Spinal cord (tissue), 9 donors: ENCODE measurements at regions not wholly inside any gene's neighbourhood (a gene's known extent, or its start where the extent isn't known, plus 50 kb on each side); places are given as distances from the start of the nearest gene placed in this dataset.

Experiments used
- DNase-seq, 6 donors: peaks; one replicate each; pipeline versions ENCODE4 v3.0.0 to v3.0.0-alpha.2; 2013 to 2015; ENCODE audit warnings: low spot score in 6 of 6, low read depth in 4 of 6
- H3K27ac ChIP-seq: one replicate; pipeline ENCODE4 v1.5.1; 2013; ENCODE audit warnings: low read depth, low read length, control low read depth
- H3K27me3 ChIP-seq: one replicate; pipeline ENCODE4 v1.6.1; 2013; ENCODE audit warnings: low read length; ENCODE audit not compliant: control insufficient read depth, insufficient read depth
- H3K36me3 ChIP-seq: one replicate; pipeline ENCODE4 v1.6.1; 2013; ENCODE audit warnings: low read length; ENCODE audit not compliant: control insufficient read depth, insufficient read depth
- H3K4me1 ChIP-seq: one replicate; pipeline ENCODE4 v1.6.1; 2013; ENCODE audit warnings: low read length; ENCODE audit not compliant: control insufficient read depth, insufficient read depth
- H3K4me3 ChIP-seq: one replicate; pipeline ENCODE4 v1.5.1; 2013; ENCODE audit warnings: low read depth, low read length, control low read depth
- H3K9me3 ChIP-seq: one replicate; pipeline ENCODE4 v1.6.1; 2013; ENCODE audit warnings: low read length; ENCODE audit not compliant: control insufficient read depth, insufficient read depth
- WGBS: methylation state at CpG from one replicate; pipeline ENCODE4 v1.1.5; 2013; ENCODE audit warnings: missing lambda C conversion rate; ENCODE audit not compliant: insufficient coverage; 5-methylcytosine and 5-hydroxymethylcytosine counted together
- donor health status: healthy.

GRCh38 chr17:70752966-70753467 is 583.7 kb downstream of the KCNJ2 start:
- WGBS: 100% methylated on average over 1 of the region's 1 CpG
- Histone ChIP-seq H3K9me3 (no peaks in the 10 kb centered on the region), H3K27ac (no peak overlapping the region), H3K27me3 (no peaks in the 10 kb centered on the region), H3K4me1 (no peaks in the 10 kb centered on the region), H3K4me3 (no peak overlapping the region), H3K36me3 (no peaks in the 10 kb centered on the region)
- DNase-seq: no peak

- Histone ChIP-seq H3K4me3 (no peak overlapping the region), H3K27ac (no peak overlapping the region), H3K4me1 (no peaks in the 10 kb centered on the region), H3K9me3 (no peaks in the 10 kb centered on the region), H3K27me3 (no peaks in the 10 kb centered on the region), H3K36me3 (no peaks in the 10 kb centered on the region)
- no CpG with 5 or more reads among the region's 3 CpGs for WGBS
- DNase-seq: no peak
Measured at GRCh38 chr17:70763018-70763417, 593.7 kb downstream of the KCNJ2 start.

GRCh38 chr17:70767102-70767701 is 597.9 kb downstream of the KCNJ2 start:
- DNase-seq: peak in 5 of 6 donors; percentile 35 to 86 (median 47)

GRCh38 chr17:70769956-70770355 is 600.6 kb downstream of the KCNJ2 start:
- Histone ChIP-seq H3K4me3 (no peak overlapping the region), H3K27me3 (no peaks in the 10 kb centered on the region), H3K4me1 (peaks cover 7% of the 10 kb centered on the region), H3K36me3 (no peaks in the 10 kb centered on the region), H3K9me3 (no peaks in the 10 kb centered on the region), H3K27ac (no peak overlapping the region)
- peak in 2 of 6 donors; percentile 15 to 77 for DNase-seq
- 89% methylated on average over 1 of the region's 1 CpG for WGBS

More at GRCh38 chr17:70767102-70767701, 597.9 kb downstream of the KCNJ2 start:
- no CpG with 5 or more reads among the region's 2 CpGs for whole genome bisulfite sequencing
- no peak overlapping the region for H3K4me3 ChIP-seq
- peaks cover 6% of the 10 kb centered on the region for H3K4me1 ChIP-seq
- H3K36me3 ChIP-seq: no peaks in the 10 kb centered on the region
- no peak overlapping the region for H3K27ac ChIP-seq
- H3K27me3 ChIP-seq: no peaks in the 10 kb centered on the region
- H3K9me3 ChIP-seq: no peaks in the 10 kb centered on the region

DNA sequence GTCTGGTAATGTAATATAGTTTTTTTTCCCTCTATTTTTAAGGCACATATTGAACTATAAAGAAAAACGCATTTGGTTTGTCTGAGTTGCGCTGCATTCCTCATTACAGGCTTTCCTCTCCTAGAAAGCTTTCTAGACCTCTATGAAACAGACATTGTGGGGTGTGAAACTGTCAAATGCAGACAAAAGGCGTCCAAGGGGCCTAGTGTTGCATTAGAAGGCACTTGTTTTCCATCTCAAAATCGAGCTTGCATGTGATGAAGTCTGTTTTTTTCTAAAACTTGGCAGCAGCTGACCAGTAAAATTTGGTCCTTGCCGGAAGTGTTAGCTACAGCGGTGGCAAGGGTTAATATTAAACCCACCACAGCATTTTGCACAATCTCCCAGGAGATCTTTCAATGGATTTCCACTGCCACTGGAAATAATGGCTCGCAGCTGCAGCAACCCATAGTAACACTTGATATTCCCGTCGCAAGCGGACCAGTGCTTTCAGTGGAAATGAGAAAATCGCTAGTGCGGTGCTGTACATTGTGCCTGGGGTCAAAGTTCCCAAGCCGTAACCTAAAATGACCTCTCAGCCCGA is 602.6 kb downstream of the KCNJ2 start:
- Histone ChIP-seq H3K4me3 (no peak overlapping the region), H3K9me3 (no peaks in the 10 kb centered on the region), H3K27me3 (no peaks in the 10 kb centered on the region), H3K27ac (no peak overlapping the region), H3K4me1 (peaks cover 7% of the 10 kb centered on the region), H3K36me3 (no peaks in the 10 kb centered on the region)
- DNase-seq: peak in 2 of 6 donors; percentile 51 to 78
- WGBS: 30% methylated on average over 11 of the region's 14 CpGs

DNA sequence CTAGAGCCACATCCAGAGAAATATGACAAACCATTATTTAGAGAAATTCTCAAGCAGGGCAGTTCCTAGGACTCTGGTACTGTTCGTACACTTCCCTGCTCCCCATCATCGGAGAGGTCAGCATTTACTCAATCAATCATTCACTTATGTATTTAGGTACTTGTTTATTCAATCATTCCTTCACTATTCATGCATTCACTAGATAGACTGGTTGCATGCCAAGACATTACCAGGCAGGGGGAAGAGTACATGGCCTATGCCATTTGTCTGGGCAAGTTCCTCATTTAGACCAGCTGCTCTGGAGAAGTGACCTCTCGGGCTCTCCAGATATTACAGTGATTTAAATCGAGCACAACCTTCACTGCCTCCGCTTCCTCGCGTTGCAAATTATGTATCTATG is 603.4 kb downstream of the KCNJ2 start:
- Histone ChIP-seq H3K36me3 (no peaks in the 10 kb centered on the region), H3K27me3 (no peaks in the 10 kb centered on the region), H3K4me3 (no peak overlapping the region), H3K9me3 (no peaks in the 10 kb centered on the region), H3K4me1 (peaks cover 7% of the 10 kb centered on the region), H3K27ac (no peak overlapping the region)
- no peak for DNase-seq
- no CpG with 5 or more reads among the region's 7 CpGs for WGBS

DNA sequence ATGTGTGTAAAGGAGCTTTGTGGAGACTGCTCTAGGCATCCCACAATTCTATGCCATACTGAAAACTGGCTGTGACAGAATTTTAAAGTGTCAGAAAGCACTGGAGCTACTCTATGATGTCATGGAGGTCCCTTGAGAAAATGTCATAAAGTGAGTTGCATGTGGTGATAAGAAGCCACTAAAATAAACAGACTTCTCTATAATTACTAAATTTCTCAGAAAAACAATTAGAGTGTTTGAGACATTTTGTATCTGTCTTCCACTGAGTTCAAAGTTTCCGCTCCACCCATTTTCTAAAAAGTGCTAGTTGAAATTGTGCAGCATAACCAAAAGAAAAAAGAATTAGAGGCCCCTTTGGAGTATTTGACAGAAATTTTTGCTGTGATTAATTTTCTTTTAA is 603.9 kb downstream of the KCNJ2 start:
- H3K27me3 ChIP-seq: no peaks in the 10 kb centered on the region
- H3K4me1 ChIP-seq: peaks cover 7% of the 10 kb centered on the region
- H3K27ac ChIP-seq: no peak overlapping the region
- no peaks in the 10 kb centered on the region for H3K36me3 ChIP-seq
- WGBS: no CpG with 5 or more reads among the region's 1 CpG
- no peak overlapping the region for H3K4me3 ChIP-seq
- no peak for DNase-seq
- H3K9me3 ChIP-seq: no peaks in the 10 kb centered on the region

DNA sequence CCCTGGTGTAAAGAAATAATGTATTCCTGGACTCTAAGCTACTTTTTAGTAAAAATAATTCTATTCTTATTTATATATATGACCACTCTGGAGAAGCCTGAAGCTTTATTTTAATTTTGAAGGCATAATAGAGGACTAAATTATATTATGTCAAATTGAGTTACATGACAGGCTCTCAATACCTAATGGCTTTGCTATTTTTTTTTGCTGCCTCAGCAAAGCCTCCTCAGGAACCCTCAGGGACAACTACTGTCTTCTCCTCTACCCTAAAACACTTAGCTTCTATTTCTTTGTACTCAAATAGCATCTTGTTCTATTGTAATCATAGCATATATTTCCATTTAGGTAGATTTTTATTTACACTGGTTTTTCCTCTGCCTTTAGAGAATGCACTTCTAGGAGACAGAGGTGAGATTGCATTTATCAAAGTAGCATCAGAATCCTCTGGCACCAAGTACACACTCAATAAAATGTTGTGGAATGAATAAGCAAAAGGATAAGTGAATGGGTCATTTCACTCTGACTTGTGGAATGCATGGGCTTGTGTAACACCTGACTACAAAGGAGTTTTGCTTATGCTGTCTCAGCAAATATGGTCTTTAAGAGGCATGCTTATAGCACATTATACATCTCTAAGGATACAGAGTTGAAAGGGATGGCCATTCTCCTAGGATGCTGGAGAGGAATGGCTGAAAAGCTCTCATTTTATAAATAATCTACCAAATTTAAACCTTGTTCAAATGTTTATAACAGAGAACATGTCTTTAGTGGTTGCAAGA is 605.2 kb downstream of the KCNJ2 start:
- H3K4me1 ChIP-seq: peaks cover 7% of the 10 kb centered on the region
- no peaks in the 10 kb centered on the region for H3K9me3 ChIP-seq
- H3K27me3 ChIP-seq: no peaks in the 10 kb centered on the region
- no peaks in the 10 kb centered on the region for H3K36me3 ChIP-seq
- DNase-seq: no peak
- no peak overlapping the region for H3K27ac ChIP-seq
- no peak overlapping the region for H3K4me3 ChIP-seq

- no peak for DNase-seq
- H3K27ac ChIP-seq: no peak overlapping the region
- H3K9me3 ChIP-seq: no peaks in the 10 kb centered on the region
- H3K36me3 ChIP-seq: no peaks in the 10 kb centered on the region
- no peaks in the 10 kb centered on the region for H3K27me3 ChIP-seq
- no peak overlapping the region for H3K4me3 ChIP-seq
- WGBS: no CpG with 5 or more reads among the region's 2 CpGs
- H3K4me1 ChIP-seq: peaks cover 5% of the 10 kb centered on the region
Measured at GRCh38 chr17:70775679-70776078, 606.3 kb downstream of the KCNJ2 start.
